Urinary bladder (tissue), 3 donors: ENCODE measurements at regions not wholly inside any gene's neighbourhood (a gene's known extent, or its start where the extent isn't known, plus 50 kb on each side); places are given as distances from the start of the nearest gene placed in this dataset.

ENCODE experiments used
- DNase-seq: peaks from one replicate; pipeline ENCODE4 v3.0.0-alpha.2; 2015; ENCODE audit errors: extremely low spot score
- H3K27ac ChIP-seq: one replicate; pipeline ENCODE4 v1.5.1; 2013; ENCODE audit warnings: low read depth, mild to moderate bottlenecking, moderate library complexity
- H3K36me3 ChIP-seq: one replicate; pipeline ENCODE4 v1.6.1; 2013; ENCODE audit warnings: mild to moderate bottlenecking, moderate library complexity; ENCODE audit not compliant: insufficient read depth
- H3K4me1 ChIP-seq: one replicate; pipeline ENCODE4 v1.6.1; 2013; ENCODE audit warnings: mild to moderate bottlenecking, moderate library complexity; ENCODE audit not compliant: insufficient read depth
- H3K4me3 ChIP-seq: one replicate; pipeline ENCODE4 v1.5.1; 2013; ENCODE audit warnings: low read depth, low read length
- WGBS: extraction: QIAGEN DNeasy Blood & Tissue Kit; methylation state at CpG from one replicate; pipeline ENCODE4 v1.1.7; 2013; 5-methylcytosine and 5-hydroxymethylcytosine counted together
- donor health status: healthy with polysubstance abuse.
- donor health status: healthy.

DNA sequence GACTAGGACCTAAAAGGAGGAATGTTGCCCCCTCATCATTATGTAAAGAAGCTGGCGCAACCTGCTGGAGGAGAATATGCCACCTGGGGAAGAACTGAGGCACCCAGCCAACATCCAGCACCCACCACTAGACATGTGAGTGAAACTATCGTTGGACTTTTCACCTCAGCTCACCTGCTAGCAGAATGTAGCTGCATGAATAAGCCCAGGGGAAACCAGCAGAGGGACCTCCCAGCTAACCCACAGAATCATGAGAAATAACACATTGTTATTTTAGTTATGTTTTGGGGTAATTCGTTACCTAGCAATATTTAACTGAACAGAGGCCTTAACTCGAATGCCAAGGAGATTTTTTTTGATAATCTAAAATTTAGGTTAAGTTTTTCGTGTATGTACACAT is 542.5 kb upstream of the DAB1 start:
- H3K4me3 ChIP-seq: no peak overlapping the region
- no peaks in the 10 kb centered on the region for H3K36me3 ChIP-seq
- H3K4me1 ChIP-seq: no peaks in the 10 kb centered on the region
- DNase-seq: no peak
- H3K27ac ChIP-seq: no peak overlapping the region
- 75% methylated on average over 5 of the region's 5 CpGs for WGBS

DNA sequence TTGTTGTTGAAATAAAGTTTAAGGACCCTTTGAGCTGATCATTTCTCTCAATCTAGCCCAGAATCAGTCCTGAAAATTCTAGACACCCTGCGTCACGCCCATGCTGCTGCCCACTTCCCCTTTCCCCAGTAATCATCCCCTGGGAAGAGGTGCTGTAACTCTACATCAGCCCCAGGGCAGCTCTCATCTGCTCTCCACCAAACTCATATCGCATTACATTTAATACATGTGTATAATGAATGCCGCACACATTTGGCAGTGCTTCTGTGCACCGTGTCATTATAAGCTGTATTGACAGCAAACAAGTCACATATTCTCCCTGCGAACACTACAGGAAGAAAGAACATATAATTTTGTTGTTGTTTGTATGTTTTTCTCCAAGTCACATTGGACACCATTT is 539.7 kb upstream of the DAB1 start:
- WGBS: 82% methylated on average over 6 of the region's 6 CpGs
- DNase-seq: no peak

DNA sequence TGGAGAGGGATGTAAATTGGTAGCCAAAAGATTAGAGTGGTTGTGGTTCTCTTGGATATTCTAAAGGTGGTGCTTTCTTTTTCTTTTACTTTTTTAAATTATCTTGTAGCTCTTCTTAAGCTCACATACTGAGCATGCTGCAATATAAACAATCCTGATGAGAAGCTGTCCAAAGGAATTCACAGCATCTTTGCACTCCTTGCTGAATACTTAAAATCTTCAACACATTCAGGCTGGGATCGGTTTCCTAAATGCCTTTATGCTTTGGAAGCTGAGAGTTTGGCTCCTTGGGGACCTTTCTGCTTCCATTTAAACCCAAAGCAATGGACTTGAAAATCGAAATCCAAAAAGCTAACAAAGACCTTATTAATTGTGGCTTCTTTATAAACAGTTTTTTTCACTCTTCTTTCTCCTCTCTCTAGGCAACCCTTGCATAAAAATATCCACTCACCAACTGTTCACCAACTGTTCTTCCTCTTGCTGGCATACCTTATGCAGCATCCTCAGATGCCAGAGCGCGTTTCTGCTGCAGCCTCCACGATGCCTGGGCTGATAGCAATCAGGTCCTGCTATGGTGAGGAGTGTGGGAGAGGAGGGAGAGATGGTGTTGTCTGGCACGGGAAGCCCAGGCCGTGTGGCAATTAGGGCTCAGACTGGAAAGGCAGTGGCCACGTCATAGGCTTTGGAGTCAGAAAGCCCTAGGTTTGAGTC is 535.8 kb upstream of the DAB1 start:
- no peak overlapping the region for H3K27ac ChIP-seq
- WGBS: 56% methylated on average over 8 of the region's 8 CpGs
- DNase-seq: no peak
- H3K36me3 ChIP-seq: no peaks in the 10 kb centered on the region
- H3K4me3 ChIP-seq: no peak overlapping the region
- H3K4me1 ChIP-seq: no peaks in the 10 kb centered on the region

More for the DNA sequence above, 539.7 kb upstream of the DAB1 start:
- Histone ChIP-seq H3K27ac (no peak overlapping the region), H3K4me1 (no peaks in the 10 kb centered on the region), H3K36me3 (no peaks in the 10 kb centered on the region), H3K4me3 (no peak overlapping the region)

DNA sequence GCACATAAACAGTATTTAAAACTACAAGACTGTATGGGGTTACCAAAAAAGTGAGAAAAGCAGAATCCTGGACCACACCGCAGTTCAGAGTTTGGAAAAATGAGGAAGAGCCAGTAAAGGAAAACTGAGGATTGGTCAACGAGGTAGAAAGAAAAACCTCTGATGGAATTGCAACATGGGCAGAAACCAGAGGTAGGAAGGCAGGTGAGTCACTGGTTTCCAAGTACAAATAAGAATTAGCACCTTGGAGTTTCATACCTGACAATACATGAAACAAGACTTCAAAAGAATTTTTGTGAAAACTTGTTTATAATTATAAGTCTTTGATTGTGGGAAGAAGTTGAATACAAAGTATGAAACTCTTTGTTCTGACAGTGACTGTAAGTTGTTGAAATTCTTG is 533.7 kb upstream of the DAB1 start:
- WGBS: 80% methylated on average over 2 of the region's 2 CpGs
- DNase-seq: no peak
- H3K4me3 ChIP-seq: no peak overlapping the region

DNA sequence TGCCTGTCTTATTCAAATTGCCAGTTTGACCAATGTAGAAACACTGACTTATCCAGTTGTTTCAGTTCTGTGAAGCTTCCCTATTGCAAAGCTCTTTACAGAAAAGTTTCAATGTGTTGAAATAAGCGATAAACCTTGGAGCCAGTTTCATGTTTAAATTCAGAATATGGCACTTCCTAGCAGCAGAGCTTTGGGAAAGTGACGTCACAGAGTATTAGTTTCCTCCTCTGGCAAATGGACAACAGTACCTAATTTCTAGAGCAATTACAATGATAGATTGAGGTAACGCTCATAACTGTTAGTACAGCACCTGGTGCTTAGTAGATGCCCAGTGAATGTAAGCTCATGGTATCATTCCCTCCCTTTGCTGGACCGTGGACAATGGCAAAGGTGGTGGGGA is 527.5 kb upstream of the DAB1 start:
- 46% methylated on average over 4 of the region's 4 CpGs for WGBS
- no peak overlapping the region for H3K27ac ChIP-seq
- H3K4me1 ChIP-seq: no peaks in the 10 kb centered on the region

More for the DNA sequence above, 533.7 kb upstream of the DAB1 start:
- Histone ChIP-seq H3K27ac (no peak overlapping the region), H3K4me1 (no peaks in the 10 kb centered on the region), H3K36me3 (no peaks in the 10 kb centered on the region)

DNA sequence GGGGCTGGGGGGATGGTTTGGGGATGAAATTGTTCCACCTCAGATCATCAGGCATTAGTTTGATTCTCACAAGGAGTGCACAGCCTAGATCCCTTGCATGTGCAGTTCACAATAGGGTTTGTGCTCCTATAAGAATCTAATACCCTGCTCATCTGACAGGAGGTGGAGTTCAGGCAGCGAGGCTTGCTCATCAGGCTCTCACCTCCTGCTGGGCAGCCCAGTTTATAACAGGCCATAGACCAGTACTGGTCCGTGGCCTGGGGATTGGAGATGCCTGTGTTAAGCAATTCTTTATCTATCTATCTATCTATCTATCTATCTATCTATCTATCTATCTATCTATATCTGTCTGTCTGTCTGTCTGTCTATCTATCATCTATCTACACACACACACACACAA is 525.3 kb upstream of the DAB1 start:
- Histone ChIP-seq H3K4me3 (no peak overlapping the region), H3K27ac (no peak overlapping the region), H3K4me1 (no peaks in the 10 kb centered on the region), H3K36me3 (no peaks in the 10 kb centered on the region)
- WGBS: 56% methylated on average over 2 of the region's 2 CpGs
- no peak for DNase-seq

More for the DNA sequence above, 527.5 kb upstream of the DAB1 start:
- H3K36me3 ChIP-seq: no peaks in the 10 kb centered on the region
- H3K4me3 ChIP-seq: no peak overlapping the region
- no peak for DNase-seq

DNA sequence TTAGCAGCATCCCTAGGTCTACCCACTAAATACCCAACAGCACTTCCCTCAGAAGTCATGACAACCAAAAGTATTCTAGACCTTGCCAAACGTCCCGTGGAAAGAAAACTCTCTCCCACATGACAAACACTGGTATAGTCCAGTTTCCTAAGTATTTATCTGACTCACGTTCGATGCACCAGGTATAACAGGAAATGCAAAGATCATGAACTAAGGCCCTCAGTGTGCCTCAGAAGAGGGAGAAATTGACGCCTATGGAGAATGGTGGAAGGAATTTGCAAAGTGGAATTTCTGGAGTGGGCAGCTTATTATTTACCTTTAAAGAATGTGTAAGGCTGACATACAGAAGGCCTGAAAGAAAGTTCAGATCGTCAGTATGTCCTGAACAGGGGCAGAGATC is 523.6 kb upstream of the DAB1 start:
- Histone ChIP-seq H3K27ac (no peak overlapping the region), H3K4me1 (no peaks in the 10 kb centered on the region), H3K36me3 (no peaks in the 10 kb centered on the region), H3K4me3 (no peak overlapping the region)
- DNase-seq: no peak
- WGBS: 77% methylated on average over 6 of the region's 6 CpGs

DNA sequence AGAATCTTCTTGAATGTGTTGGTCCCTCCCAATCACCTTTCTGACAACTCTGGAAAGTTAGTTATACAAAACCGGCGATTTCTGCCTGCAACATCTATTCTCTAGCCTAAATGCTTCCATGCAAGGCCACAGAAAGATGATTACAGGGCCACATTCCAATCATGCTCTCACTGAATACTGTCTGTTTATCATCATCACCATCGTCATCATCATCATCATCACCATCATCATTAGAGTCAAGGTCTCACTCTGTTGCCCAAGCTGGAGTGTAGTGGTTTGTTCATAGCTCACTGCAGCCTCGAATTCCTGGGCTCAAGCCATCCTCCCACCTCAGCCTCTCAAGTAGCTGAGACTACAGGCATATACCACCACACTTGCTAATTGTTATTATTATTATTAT is 521.2 kb upstream of the DAB1 start:
- Histone ChIP-seq H3K27ac (no peak overlapping the region), H3K4me3 (no peak overlapping the region), H3K4me1 (no peaks in the 10 kb centered on the region), H3K36me3 (no peaks in the 10 kb centered on the region)
- WGBS: 83% methylated on average over 4 of the region's 4 CpGs
- DNase-seq: no peak

DNA sequence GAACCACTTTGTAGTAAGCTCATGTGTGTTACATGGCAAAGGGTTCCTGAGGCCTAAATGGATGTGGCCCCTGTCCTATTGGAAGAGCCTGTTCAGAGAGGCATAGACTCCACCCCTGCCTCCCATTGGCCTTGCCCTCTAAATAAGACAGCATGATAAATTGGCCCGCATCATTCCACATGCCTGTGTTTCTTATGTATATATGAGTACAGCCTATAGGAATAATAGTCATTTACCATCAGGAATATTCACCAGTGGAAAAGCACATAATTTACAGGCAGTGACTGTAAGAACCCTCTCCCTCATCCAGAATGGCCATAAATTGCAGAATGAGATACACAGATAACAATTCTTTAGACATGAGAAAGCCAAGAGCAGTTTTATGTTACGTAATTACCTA is 519.5 kb upstream of the DAB1 start:
- H3K4me1 ChIP-seq: no peaks in the 10 kb centered on the region
- DNase-seq: no peak
- WGBS: 92% methylated on average over 2 of the region's 2 CpGs
- no peaks in the 10 kb centered on the region for H3K36me3 ChIP-seq
- no peak overlapping the region for H3K4me3 ChIP-seq
- H3K27ac ChIP-seq: no peak overlapping the region

DNA sequence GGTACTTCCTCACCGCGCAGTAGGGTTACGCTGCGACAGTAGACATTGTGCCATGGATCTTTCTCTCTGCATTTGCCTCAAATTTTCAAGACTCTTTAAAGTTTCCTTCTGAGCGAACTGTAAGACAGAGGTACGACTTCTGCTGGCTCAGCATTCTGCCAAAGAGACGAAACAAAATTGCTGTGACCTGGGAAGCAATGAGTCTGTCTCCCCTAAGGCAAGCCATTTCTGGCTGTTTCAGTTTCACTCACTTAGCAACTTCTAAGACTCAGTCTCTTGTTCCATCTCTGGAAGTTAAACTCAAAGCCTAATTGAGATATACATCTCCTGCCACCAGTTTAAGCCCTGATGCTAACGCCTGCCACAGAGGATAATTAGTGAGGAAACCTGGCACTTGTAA is 510.9 kb upstream of the DAB1 start:
- Histone ChIP-seq H3K4me1 (no peaks in the 10 kb centered on the region), H3K4me3 (no peak overlapping the region), H3K27ac (no peak overlapping the region), H3K36me3 (no peaks in the 10 kb centered on the region)
- no peak for DNase-seq
- 77% methylated on average over 8 of the region's 8 CpGs for WGBS

DNA sequence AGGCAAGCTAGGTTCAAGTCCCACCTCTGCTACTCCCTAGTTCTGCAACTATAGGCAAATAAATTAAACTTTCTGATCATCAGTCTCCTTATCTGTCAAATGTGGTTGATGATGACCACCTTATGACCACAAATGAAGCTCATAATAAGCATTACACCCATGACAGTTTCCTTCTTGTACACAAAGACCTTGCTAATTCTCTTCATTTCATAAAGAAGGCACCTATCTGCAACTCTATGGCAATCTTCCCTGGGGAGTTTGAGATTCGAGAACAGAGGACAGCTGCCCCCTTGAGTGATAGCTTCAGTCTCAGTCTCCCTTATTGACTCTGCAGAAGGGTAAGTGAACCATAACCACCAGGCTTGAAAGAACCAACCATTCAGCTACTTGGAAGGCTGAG is 503.1 kb upstream of the DAB1 start:
- H3K36me3 ChIP-seq: no peaks in the 10 kb centered on the region
- no peak overlapping the region for H3K4me3 ChIP-seq
- no peak overlapping the region for H3K27ac ChIP-seq
- whole genome bisulfite sequencing: 76% methylated on average over 1 of the region's 1 CpG
- no peak for DNase-seq
- no peaks in the 10 kb centered on the region for H3K4me1 ChIP-seq

DNA sequence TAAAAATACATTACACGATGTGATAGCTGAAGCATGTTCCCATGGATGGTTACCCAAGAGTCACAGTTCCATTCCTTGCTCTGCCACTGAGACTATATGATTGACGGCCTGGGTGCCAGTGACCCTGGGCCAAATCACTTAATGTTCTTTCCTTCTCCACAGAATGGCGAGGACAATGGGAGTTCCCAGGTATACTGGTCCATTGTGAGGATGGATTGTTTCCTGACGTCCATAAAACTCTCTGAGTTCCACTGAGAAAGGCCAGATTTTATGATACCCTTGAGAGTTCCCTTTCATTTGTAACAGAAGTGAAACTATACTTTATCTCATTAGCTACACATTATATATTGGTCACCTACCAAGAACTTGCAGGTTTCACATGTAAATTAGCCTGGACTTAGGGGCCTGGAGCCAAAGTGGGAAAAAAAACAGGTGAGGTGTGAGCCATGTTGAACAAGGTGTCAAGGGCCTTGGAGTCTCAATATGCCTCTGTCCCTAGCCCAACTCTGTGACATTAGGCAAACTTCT is 502.2 kb upstream of the DAB1 start:
- no peak for DNase-seq
- Histone ChIP-seq H3K4me3 (no peak overlapping the region), H3K4me1 (no peaks in the 10 kb centered on the region), H3K36me3 (no peaks in the 10 kb centered on the region), H3K27ac (no peak overlapping the region)
- 68% methylated on average over 4 of the region's 4 CpGs for WGBS

DNA sequence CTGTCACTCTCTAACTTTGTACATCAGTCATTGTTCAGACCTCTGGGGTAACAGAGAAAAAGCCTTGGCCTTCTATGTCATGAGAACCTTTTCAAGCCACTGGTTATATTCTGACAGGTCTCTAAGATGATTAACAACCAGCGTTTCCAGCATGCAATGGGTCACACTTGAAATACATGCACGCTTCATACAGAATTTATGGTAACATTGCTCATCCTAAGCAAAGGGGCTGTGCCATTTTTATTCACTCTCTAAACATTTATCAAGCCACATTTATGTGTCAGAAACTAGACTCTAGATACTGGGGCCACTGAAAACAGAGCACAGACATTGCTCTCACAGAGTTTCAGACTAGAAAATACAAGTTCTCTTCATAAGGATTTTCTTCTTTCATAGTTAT is 501.4 kb upstream of the DAB1 start:
- WGBS: 82% methylated on average over 2 of the region's 2 CpGs
- Histone ChIP-seq H3K36me3 (no peaks in the 10 kb centered on the region), H3K27ac (no peak overlapping the region), H3K4me3 (no peak overlapping the region), H3K4me1 (no peaks in the 10 kb centered on the region)
- no peak for DNase-seq

DNA sequence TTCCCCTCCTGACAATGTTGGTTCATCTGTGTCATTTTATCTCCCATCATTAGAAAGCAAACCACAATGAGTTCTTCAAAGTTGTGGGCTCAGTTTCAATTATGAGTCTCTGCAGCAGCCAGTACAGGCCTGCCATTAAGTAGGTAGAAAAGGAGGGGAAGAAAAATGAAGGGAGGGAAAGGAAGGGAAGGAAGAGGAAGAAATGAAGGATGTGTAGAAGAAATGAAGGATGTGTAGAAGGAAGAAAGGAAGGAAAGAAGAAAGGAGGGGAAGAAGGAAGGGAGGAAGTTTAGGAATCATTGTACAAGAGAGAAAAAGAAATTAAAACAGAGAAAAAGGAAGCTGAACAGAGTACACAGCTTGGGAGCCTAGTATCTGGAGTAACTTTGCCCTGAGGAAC is 498.3 kb upstream of the DAB1 start:
- H3K27ac ChIP-seq: no peak overlapping the region
- DNase-seq: no peak
- H3K4me1 ChIP-seq: no peaks in the 10 kb centered on the region
- H3K4me3 ChIP-seq: no peak overlapping the region
- H3K36me3 ChIP-seq: no peaks in the 10 kb centered on the region

DNA sequence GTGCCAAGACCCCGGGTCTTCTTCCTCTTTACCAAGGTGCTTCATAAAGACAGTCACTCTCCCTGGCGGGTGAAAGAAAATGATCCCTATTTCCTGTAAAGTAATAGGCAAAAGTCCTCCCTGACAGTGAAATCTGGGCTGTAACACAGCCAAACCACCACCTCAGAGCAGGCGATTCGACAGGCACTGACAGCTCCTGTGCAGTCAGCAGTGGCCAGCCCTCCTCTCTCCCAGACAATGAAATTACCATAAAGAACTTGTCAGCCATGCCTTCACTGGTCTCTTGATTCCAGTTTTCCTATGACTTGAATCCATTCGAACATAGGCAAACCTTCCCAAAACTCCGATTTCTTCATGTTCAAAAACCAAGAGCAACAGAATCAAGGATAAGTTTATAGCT is 492.2 kb upstream of the DAB1 start:
- DNase-seq: no peak
- 74% methylated on average over 6 of the region's 6 CpGs for WGBS
- H3K27ac ChIP-seq: no peak overlapping the region

More for the DNA sequence above, 492.2 kb upstream of the DAB1 start:
- no peak overlapping the region for H3K4me3 ChIP-seq
- no peaks in the 10 kb centered on the region for H3K36me3 ChIP-seq
- H3K4me1 ChIP-seq: no peaks in the 10 kb centered on the region
